ENCODE measurements at regions not wholly inside any gene's neighbourhood (a gene's known extent, or its start where the extent isn't known, plus 50 kb on each side); places are given as distances from the start of the nearest gene placed in this dataset.

GRCh38 chr9:28234133-28234893, 661.0 kb upstream of the C9orf72 start:
- DNase-seq: no peak

DNA sequence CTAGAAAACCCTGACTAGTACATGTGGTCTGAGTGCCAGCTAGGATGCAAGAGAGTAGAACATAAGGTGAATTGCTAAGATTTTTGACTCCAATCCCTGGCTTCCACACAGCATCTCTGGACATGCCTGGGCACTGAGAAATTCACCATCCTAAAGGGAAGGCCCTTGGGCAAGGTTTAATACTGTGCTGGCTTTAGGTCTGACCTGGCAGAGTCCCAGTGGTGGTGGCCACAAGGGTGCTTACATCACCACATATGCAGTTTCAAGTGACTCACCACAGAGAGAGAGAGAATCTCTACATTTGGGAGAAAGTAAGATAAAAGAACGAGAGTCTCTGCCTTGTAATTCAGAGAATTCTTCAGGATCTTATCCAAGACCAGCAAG, 661.6 kb upstream of the C9orf72 start:
- no peak for DNase-seq

- no peak for DNase-seq
These were observed 676.1 kb upstream of the C9orf72 start for GRCh38 chr9:28249424-28249823.

GRCh38 chr9:28255174-28255573, 681.9 kb upstream of the C9orf72 start:
- DNase-seq: no peak

- DNase-seq: no peak
These were observed 687.0 kb upstream of the C9orf72 start for GRCh38 chr9:28260330-28260729.

DNA sequence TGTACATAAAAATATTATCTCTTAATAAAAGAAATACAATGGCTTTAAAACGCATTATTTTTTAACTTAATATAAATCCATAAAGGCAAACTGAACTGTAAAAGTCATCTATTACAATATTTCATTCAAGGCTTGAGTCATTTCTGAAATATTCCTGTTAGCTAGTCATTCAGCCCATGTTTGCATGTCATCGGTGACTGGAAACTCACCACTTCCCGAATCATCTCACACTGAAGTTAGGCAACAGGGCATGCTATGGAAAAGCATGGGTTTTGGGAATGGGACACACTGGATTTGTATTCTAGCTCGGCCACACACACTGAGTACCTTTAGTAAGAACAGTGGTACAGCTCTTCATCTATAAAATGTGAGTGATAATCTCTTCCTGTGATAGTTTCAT, 691.1 kb upstream of the C9orf72 start:
- DNase-seq: no peak

- DNase-seq: no peak
These were observed 694.1 kb upstream of the C9orf72 start for GRCh38 chr9:28267351-28267750.

GRCh38 chr9:28270156-28270555, 696.9 kb upstream of the C9orf72 start:
- DNase-seq: no peak

GRCh38 chr9:28272127-28272526, 698.8 kb upstream of the C9orf72 start:
- no peak for DNase-seq

- DNase-seq: no peak
These were observed 714.2 kb upstream of the C9orf72 start for GRCh38 chr9:28287455-28287854.

DNA sequence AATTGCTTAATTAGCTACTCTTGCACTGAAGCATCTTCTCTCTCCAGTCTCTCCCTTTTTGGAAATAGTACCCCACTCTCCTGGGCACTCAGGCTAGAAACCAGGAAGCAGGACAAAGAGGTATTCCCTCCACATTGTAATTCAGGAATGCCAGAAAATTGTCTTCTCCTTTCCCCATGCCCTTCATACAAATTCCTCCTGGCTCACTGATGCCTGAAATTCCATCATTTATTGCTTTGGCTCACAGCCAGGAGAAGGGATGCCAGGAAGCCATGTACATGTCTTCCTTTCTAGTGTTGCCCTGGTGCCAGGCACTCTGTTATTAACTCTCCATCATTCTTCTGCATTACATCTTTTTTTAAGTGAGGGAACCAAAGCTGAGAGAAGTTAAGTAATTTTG, 716.5 kb upstream of the C9orf72 start:
- no peak for DNase-seq

GRCh38 chr9:28293369-28294090, 720.2 kb upstream of the C9orf72 start:
- DNase-seq: no peak

DNA sequence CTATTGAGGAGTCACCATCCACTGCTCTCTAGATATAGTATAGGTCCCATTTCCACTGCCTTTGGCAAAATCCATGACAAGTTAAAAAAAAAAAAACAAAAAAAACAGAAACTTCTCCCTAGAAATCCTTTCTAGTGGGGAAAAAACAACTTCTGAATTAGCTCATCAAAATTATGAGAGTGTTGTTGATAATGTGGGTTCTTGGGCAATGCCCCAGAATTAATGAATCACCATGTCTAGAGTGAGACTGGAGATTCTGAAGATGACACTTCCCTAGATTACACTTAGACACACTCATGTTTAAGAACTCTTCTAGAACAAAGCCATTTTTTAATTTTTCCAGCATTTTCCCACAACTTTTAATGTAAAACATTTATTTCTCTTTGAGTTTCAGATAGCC, 728.0 kb upstream of the C9orf72 start:
- DNase-seq: no peak

GRCh38 chr9:28317745-28318144, 744.5 kb upstream of the C9orf72 start:
- DNase-seq: no peak

GRCh38 chr9:28318515-28318914, 745.2 kb upstream of the C9orf72 start:
- no peak for DNase-seq

- DNase-seq: no peak
These were observed 746.7 kb upstream of the C9orf72 start for GRCh38 chr9:28319981-28320380.

DNA sequence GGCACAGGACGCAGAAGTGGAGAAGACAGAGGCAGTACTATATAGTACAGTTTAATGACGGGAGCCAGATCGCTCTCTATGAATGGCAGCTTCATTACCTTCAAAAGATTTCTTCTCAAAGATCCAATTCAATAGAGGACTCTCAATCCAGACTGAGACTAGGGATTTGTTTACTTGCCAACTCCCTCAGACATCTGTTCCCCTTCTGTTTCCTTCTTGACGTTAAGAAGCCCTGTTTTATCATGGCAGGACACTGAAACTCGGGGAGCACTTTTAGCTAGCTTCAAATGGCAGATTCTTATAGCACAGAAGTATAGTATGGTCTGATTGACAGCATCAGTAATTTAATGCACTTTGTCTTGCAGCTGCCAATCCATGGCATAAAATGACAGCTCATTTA, 747.3 kb upstream of the C9orf72 start:
- DNase-seq: no peak

DNA sequence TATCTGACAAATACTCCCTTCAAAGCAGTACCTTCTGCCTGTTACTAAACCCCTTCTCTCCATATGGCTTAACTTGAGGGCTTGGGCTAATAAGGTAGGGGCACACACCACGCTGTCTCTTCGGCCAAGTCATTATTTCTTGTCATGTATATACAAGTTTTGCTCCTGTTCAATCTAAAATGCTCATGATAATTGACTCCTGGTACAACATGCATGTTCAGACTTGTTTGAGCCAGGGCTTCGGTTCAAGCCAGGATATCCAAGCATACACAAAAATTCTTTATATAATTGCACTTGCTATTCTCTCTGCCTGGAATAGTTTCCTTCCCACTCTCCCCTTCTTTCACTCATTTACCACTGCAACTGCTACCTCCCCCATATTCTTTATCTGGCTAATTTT, 756.0 kb upstream of the C9orf72 start:
- DNase-seq: no peak

DNA sequence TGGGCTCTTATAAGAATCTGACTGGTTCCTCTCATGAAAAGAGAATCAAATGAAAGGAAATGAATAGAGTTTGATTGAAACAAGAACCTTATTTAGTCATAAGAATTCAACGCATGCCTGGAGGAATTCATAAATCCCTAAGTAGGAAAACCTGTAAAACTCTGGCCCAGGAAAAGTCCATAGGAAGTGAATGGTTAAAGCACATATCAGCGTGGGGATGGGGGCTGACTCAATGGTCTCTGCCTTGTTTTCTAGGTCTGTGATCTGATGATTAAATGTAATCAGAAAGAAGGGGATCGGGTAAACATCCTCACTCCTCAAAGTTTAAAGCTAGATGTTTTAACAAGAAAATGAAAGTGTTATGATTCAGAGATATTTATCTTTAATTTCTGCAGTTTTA, 759.4 kb upstream of the C9orf72 start:
- DNase-seq: no peak

DNA sequence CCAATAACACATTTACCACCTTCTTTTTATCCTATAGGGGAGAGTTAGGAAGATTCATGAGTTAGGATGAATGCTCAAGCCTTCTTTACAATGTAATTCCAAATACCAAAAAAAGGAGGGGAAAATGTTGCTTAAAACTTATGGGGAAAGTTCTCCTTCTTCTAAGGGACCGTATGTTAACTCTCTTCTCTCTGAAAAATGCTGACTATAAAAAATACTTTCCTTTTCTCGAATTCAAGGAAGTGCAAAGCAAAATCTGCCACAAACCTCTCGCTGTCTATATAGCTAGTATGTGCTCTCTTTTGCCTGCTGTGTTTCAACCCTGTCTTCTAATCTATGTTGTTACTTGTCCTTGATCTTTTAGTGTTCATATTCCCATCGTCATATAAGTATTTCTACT, 768.6 kb upstream of the C9orf72 start:
- no peak for DNase-seq

GRCh38 chr9:28342815-28343338, 769.6 kb upstream of the C9orf72 start:
- no peak for DNase-seq

DNA sequence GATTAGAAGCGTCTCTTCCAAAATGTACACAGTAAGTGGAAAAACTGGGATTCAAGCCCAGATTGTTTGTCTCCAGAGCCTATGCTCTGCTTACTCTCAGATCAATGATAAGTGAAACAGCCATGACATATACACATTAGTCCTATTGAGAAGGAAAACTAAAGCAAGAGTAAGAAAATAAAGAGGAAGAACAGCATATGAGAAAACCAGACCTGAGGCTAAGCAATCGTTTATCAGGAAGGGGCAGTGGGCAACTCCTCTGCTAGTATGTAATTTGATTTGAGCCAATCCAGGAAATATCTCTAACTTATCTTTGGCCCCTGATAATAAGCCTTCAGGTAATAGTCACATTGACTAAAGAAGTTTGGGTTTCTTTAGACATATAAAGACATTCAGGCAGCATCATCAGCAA, 789.9 kb upstream of the C9orf72 start:
- DNase-seq: no peak

DNA sequence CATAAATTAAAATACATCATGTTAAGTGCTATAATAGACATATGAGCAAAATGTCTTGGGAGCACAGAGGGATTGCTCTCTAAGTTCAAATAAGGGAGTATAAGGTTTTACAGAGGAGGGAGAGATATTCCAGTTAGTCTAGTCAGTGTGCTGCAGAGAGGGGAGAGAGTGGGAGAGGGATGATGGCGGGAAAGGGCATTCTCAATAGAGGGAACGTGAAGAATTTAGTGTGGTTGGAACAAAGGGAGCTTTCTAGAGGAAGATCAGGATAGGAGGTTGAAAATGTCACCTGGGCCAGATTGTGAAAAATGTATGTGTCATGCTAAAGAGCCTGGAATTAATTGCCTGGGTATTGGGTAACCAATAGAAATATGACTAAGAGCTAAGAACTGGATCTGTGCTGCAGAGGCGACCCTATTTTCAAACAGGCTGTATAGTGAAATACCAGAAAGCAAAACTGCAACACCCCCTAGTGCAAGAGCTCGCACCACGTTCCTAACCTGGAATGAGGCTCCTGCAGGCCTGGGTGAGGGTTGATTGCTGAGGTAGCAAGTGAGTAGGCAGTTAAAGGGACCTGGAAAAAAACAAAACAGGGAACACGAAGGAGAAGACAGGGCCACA, 791.8 kb upstream of the C9orf72 start:
- no peak for DNase-seq

GRCh38 chr9:28365728-28366127, 792.4 kb upstream of the C9orf72 start:
- no peak for DNase-seq

Data from NCI-H526 (cell line).